ENCODE measurements at regions not wholly inside any gene's neighbourhood (a gene's known extent, or its start where the extent isn't known, plus 50 kb on each side); places are given as distances from the start of the nearest gene placed in this dataset.
A peak's percentile ranks its signal among the peaks of the same experiment; 100 is the strongest.
"Not testable (repeated sequence)": the region's sequence is repeated elsewhere in the genome, so short reads cannot be mapped to it uniquely, and the experiment has no call there.

- no peak for DNase-seq (ENCODE audit: low read depth in 2 of 2)
These were observed 421.5 kb downstream of the FUT8 start for GRCh38 chr14:65834051-65834450.

GRCh38 chr14:65834812-65835211 is 422.3 kb downstream of the FUT8 start:
- no peak for DNase-seq (ENCODE audit: low read depth in 2 of 2)

- DNase-seq (ENCODE audit: low read depth in 2 of 2): no peak
These were observed 423.0 kb downstream of the FUT8 start for GRCh38 chr14:65835501-65835900.

GRCh38 chr14:65838565-65838964 is 426.0 kb downstream of the FUT8 start:
- no peak for DNase-seq (ENCODE audit: low read depth in 2 of 2)

GRCh38 chr14:65840118-65840751 is 427.7 kb downstream of the FUT8 start:
- no peak for DNase-seq (ENCODE audit: low read depth in 2 of 2)

GRCh38 chr14:65840786-65841185 is 428.3 kb downstream of the FUT8 start:
- no peak for DNase-seq (ENCODE audit: low read depth in 2 of 2)

- DNase-seq (ENCODE audit: low read depth in 2 of 2): no peak
These were observed 433.8 kb downstream of the FUT8 start for GRCh38 chr14:65846196-65846868.

- DNase-seq (ENCODE audit: low read depth in 2 of 2): peak; percentile 44 to 49
These were observed 434.7 kb downstream of the FUT8 start for GRCh38 chr14:65847075-65847847.

GRCh38 chr14:65847931-65848330 is 435.4 kb downstream of the FUT8 start:
- DNase-seq (ENCODE audit: low read depth in 2 of 2): not testable (repeated sequence)

GRCh38 chr14:65849091-65849490 is 436.6 kb downstream of the FUT8 start:
- DNase-seq (ENCODE audit: low read depth in 2 of 2): no peak

- no peak for DNase-seq (ENCODE audit: low read depth in 2 of 2)
These were observed 437.0 kb downstream of the FUT8 start for GRCh38 chr14:65849558-65849957.

GRCh38 chr14:65850429-65851135 is 438.1 kb downstream of the FUT8 start:
- peak; percentile 51 to 55 for DNase-seq (ENCODE audit: low read depth in 2 of 2)

GRCh38 chr14:65852689-65853088 is 440.2 kb downstream of the FUT8 start:
- no peak for DNase-seq (ENCODE audit: low read depth in 2 of 2)

GRCh38 chr14:65853407-65853955 is 441.0 kb downstream of the FUT8 start:
- no peak for DNase-seq (ENCODE audit: low read depth in 2 of 2)

GRCh38 chr14:65854215-65854614 is 441.7 kb downstream of the FUT8 start:
- no peak for DNase-seq (ENCODE audit: low read depth in 2 of 2)

GRCh38 chr14:65860956-65861611 is 448.6 kb downstream of the FUT8 start:
- DNase-seq (ENCODE audit: low read depth in 2 of 2): no peak

- no peak for DNase-seq (ENCODE audit: low read depth in 2 of 2)
These were observed 452.0 kb downstream of the FUT8 start for GRCh38 chr14:65864549-65864948.

- DNase-seq (ENCODE audit: low read depth in 2 of 2): no peak
These were observed 452.5 kb downstream of the FUT8 start for GRCh38 chr14:65864984-65865383.

GRCh38 chr14:65866448-65866847 is 453.9 kb downstream of the FUT8 start:
- DNase-seq (ENCODE audit: low read depth in 2 of 2): no peak

GRCh38 chr14:65866886-65867285 is 454.4 kb downstream of the FUT8 start:
- no peak for DNase-seq (ENCODE audit: low read depth in 2 of 2)

GRCh38 chr14:65867333-65867732 is 454.8 kb downstream of the FUT8 start:
- DNase-seq (ENCODE audit: low read depth in 2 of 2): no peak

Data from stimulated activated CD8-positive, alpha-beta memory T cell treated with anti-CD3 and anti-CD28 coated beads, Interleukin-7, amount 100 ng/mL, for 4 hours (primary cell).